Cardiac fibroblast (primary cell): ENCODE measurements at regions not wholly inside any gene's neighbourhood (a gene's known extent, or its start where the extent isn't known, plus 50 kb on each side); places are given as distances from the start of the nearest gene placed in this dataset.

Experiments used
- DNase-seq, 2 donors: peaks; one replicate each; pipeline versions ENCODE4 v3.0.0 to v3.0.0-alpha.2; 2010; ENCODE audit warnings: low read depth in 2 of 2
- H3K4me3 ChIP-seq, 2 donors: replicated peaks in 1 of 2; 1 replicate in 1 of 2; 2 replicates in 1 of 2; pipeline ENCODE4 v1.5.1; 2011; ENCODE audit warnings: low read depth in 2 of 2, low read length in 2 of 2, mild to moderate bottlenecking in 2 of 2, moderate library complexity in 1 of 2
- TF ChIP-seq, protein P1 (sequence below): IDR thresholded peaks from one replicate; pipeline ENCODE4 v1.5.1; 2011; ENCODE audit warnings: low read depth, mild to moderate bottlenecking, low read length, inconsistent platforms

DNA sequence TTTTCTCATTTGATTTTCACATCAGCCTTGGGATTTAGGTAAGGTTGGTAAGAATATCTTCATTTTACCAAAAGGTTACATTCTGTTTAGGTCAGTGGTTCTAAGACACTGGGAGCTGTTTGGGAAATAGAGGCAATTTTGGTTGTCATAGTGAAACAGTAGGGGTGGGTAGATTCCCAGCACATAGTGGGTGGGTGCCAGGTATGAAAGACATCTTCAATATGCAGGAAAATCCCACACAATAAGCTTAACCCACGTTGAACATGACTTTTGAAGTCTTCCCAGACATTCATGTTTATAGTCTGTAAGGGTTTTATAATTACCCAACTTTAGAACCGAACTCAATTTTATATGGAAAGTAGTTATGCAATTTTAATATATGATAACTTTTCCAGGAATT lies 249.6 kb downstream of the SNCA start:
- TF ChIP-seq, protein P1, sequence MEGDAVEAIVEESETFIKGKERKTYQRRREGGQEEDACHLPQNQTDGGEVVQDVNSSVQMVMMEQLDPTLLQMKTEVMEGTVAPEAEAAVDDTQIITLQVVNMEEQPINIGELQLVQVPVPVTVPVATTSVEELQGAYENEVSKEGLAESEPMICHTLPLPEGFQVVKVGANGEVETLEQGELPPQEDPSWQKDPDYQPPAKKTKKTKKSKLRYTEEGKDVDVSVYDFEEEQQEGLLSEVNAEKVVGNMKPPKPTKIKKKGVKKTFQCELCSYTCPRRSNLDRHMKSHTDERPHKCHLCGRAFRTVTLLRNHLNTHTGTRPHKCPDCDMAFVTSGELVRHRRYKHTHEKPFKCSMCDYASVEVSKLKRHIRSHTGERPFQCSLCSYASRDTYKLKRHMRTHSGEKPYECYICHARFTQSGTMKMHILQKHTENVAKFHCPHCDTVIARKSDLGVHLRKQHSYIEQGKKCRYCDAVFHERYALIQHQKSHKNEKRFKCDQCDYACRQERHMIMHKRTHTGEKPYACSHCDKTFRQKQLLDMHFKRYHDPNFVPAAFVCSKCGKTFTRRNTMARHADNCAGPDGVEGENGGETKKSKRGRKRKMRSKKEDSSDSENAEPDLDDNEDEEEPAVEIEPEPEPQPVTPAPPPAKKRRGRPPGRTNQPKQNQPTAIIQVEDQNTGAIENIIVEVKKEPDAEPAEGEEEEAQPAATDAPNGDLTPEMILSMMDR = no peak
- H3K4me3 ChIP-seq = no peak overlapping the region
- DNase-seq = no peak

DNA sequence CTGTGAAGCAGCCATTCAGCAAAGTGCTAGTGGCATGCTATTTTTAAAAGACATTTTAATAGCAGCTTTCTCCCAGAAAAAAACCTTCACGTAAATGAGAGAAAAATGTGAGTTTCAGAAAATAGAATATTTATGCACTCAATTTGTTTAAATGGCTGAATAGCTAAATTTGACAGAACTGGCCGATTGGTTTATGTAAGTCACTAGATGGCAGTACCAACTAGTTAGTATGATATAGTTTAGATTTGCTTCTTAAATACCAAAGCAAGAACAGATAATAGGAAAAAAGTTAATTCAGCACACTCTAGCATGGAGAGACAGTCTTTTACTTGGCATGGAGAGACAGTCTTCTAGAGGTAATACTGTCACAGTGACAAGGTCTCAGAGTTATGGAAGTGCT lies 250.1 kb downstream of the SNCA start:
- TF ChIP-seq, protein P1 = peak; percentile 8

GRCh38 chr4:89586318-89586717 lies 250.6 kb downstream of the SNCA start:
- DNase-seq = no peak
- no peak overlapping the region for H3K4me3 ChIP-seq
- TF ChIP-seq, protein P1 = no peak

More for the DNA sequence above, 250.1 kb downstream of the SNCA start:
- DNase-seq = peak; percentile 27 to 35
- H3K4me3 ChIP-seq = no peak overlapping the region

DNA sequence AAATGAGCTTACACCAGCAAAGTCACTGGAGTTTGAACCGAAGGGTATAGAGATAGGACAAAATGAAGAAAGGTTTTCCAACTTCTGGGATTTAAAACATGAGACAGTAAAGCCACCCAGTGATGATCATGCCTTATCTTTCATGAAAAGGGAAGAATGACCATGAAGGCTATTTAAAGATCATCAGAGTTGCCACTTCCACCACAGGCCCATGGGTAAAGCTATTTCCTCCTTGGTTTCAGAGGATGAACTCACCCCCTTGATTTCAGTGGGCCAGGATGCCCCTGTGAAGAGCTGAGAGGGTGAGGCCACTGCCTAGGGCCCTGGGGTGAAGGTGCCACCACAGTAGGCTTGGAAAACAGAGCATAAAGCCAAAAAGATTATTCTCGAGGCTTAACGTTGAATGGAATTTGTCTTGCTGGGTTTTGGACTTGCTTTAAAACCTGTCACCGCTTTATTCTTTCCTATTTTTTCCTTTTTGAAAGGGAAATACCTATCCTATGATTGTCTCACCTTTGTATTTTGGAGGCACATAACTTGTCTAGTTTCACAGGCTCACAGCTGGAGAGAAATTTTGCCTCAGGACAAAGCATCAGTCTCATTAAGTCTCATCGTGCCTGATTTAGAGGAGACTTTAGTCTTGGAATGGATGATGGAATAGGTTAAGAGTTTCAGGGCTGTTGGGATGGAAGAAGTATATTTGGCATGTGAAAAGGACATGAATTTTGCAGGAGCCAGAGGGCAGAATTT lies 254.0 kb downstream of the SNCA start:
- TF ChIP-seq, protein P1 = no peak
- H3K4me3 ChIP-seq = no peak overlapping the region
- DNase-seq = no peak

DNA sequence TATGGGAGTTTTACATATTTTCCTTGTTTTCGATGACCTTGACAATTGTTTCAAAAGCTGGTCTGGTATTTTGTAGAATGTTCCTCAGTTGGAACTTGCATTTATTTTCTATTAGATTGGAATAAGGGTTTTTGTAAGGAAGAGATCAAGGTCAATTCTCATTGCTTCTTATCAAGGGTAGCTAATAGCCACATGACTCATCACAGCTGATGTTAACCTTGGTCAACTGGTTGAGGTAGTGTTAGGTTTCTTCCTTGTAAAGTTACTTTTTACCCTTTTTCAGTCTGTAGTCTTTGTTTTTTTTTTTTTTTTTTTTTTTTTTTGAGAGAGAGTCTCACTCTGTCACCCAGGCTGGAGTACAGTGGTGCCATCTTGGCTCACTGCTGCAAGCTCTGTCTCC lies 257.2 kb downstream of the SNCA start:
- DNase-seq = no peak
- TF ChIP-seq, protein P1 = no peak
- H3K4me3 ChIP-seq = no peak overlapping the region

- TF ChIP-seq, protein P1 = no peak
- no peak for DNase-seq
- no peak overlapping the region for H3K4me3 ChIP-seq
These were observed 260.7 kb downstream of the SNCA start for GRCh38 chr4:89576246-89576645.

DNA sequence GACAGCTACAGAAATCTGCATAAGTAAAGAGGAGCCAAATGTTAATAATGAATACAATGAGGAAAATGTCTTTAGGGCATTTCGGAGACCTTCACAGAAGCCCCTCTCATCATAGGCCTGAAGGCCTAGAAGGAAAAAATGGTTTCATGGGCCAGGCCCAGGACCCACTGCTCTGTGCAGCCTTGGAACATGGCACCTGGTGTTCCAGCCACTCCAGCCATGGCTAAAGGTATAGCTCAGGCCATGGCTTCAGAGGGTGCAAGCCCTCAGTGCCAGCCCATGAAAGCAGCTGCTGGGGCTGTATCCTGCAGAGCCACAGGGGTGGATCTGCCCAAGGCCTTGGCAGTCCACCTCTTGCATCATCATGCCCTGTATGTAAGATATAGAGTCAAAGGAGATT lies 261.1 kb downstream of the SNCA start:
- no peak for DNase-seq
- TF ChIP-seq, protein P1 = no peak
- no peak overlapping the region for H3K4me3 ChIP-seq
